H1 (cell line): ENCODE measurements at regions not wholly inside any gene's neighbourhood (a gene's known extent, or its start where the extent isn't known, plus 50 kb on each side); places are given as distances from the start of the nearest gene placed in this dataset.

Source experiments
- EP300 ChIP-seq, 2 experiments: IDR thresholded peaks; 1 replicate in 1 of 2; 2 replicates in 1 of 2; pipeline ENCODE4 v1.6.1; 2011 to 2012; ENCODE audit warnings: low read depth in 2 of 2, low read length in 2 of 2, mild to moderate bottlenecking in 2 of 2, borderline replicate concordance in 1 of 2, inconsistent platforms in 1 of 2, moderate library complexity in 1 of 2
- MAX ChIP-seq: IDR thresholded peaks from 2 replicates; pipeline ENCODE4 v1.6.1; 2012; ENCODE audit warnings: inconsistent platforms

DNA sequence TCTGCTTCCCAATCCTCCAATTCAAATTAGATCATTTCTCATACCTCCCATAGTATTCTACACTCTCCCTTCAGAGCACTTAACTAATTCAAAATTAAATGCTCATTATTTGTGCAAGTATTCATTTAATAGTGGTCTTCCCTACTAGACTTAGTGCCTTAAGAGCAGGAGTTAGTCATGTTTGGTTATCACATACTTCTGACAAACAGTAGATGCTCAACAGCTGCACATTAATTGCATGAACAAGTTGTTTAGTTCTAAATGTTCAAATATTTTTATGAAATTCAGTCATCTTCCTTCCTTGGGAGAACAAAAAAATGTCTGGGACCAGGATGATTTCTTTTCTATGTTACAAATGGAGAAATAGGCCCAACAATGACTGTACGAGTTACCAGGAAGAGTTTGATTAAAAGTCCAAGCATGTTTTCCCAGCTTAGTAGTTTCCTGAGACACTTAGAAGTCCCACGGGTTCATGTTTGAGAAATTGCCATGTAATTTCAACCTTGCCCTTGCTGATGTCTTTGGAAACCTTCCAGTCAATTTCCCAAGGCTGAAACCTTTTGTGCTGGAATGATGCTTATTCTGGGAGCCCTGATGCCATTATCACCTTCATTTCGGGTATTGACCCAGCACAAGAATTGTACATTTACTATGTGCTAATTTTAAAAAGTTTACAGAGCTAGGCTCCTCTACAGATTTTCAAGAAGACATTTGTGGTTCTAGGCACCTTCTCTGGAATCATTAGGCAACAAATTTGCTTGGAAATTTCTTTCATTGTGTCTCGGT lies 437.9 kb upstream of the PLXNA2 start (continued):
- TF ChIP-seq MAX (no peak), EP300 (IDR thresholded peaks at IDR 0.05; ENCODE audit: borderline replicate concordance in 1 of 2, low read depth in 2 of 2, low read length in 2 of 2) (no peak)
